OCI-LY7 (cell line): ENCODE measurements at regions not wholly inside any gene's neighbourhood (a gene's known extent, or its start where the extent isn't known, plus 50 kb on each side); places are given as distances from the start of the nearest gene placed in this dataset.

Source experiments
- BruUV-seq: library from RNA; stranded (reverse); fragments of 400-500 nt; replicated peaks from 2 replicates; lab custom pipeline; 2021; lab: Mats Ljungman, UMichigan
- CTCF ChIA-PET: fragments of 300-600 bp; sonication (Branson Sonifier 250); formaldehyde crosslinking; loops from one replicate; lab custom pipeline; 2022; ENCODE audit warnings: antibody characterized with exemption; ENCODE audit not compliant: unreplicated experiment; lab: Charles Lee
- POLR2A ChIA-PET: fragments of 300-600 bp; sonication (Branson Sonifier 250); formaldehyde crosslinking; loops from one replicate; lab custom pipeline; 2022; ENCODE audit warnings: antibody characterized with exemption; lab: Charles Lee
- DNase-seq: peaks from one replicate; pipeline ENCODE4 v3.0.0-alpha.2; 2015; ENCODE audit warnings: low spot score
- H2AFZ ChIP-seq: fragments of 200-600 bp; sonication (generic), shearing (Covaris generic); 2 replicates; pipeline ENCODE4 v1.6.1; 2014; ENCODE audit warnings: mild to moderate bottlenecking, antibody characterized with exemption, low read length, moderate library complexity
- H3K27ac ChIP-seq: fragments of 200-600 bp; sonication (generic); 2 replicates; pipeline ENCODE4 v1.5.1; 2014; ENCODE audit warnings: mixed run types, low read depth, mild to moderate bottlenecking, moderate library complexity, low read length, inconsistent platforms; ENCODE audit not compliant: poor library complexity, severe bottlenecking
- H3K36me3 ChIP-seq: fragments of 200-600 bp; sonication (generic); 2 replicates; pipeline ENCODE4 v1.6.1; 2014; ENCODE audit warnings: mild to moderate bottlenecking, antibody characterized with exemption, low read length, moderate library complexity, mixed read lengths; ENCODE audit not compliant: insufficient read depth
- H3K4me1 ChIP-seq: fragments of 200-600 bp; sonication (generic); 2 replicates; pipeline ENCODE4 v1.5.1; 2014; ENCODE audit warnings: mild to moderate bottlenecking, low read length; ENCODE audit not compliant: insufficient read depth, poor library complexity, severe bottlenecking
- H3K4me2 ChIP-seq: fragments of 200-600 bp; sonication (generic); 2 replicates; pipeline ENCODE4 v1.6.1; 2014; ENCODE audit warnings: mild to moderate bottlenecking, low read length
- H3K4me3 ChIP-seq: fragments of 200-600 bp; sonication (generic); 2 replicates; pipeline ENCODE4 v1.5.1; 2014; ENCODE audit warnings: mild to moderate bottlenecking, low read depth, low read length; ENCODE audit not compliant: poor library complexity, severe bottlenecking
- H3K79me2 ChIP-seq: fragments of 200-600 bp; sonication (generic); 2 replicates; pipeline ENCODE4 v1.6.1; 2016; ENCODE audit warnings: low read depth, mild to moderate bottlenecking, low read length, moderate library complexity, mixed read lengths; ENCODE audit not compliant: insufficient read depth
- H3K9me2 ChIP-seq: fragments of 200-600 bp; sonication (generic); 2 replicates; pipeline ENCODE4 v1.6.1; 2016; ENCODE audit warnings: mild to moderate bottlenecking, low read length, mixed read lengths; ENCODE audit not compliant: insufficient read depth
- H3K9me3 ChIP-seq: fragments of 200-600 bp; sonication (generic); 2 replicates; pipeline ENCODE4 v1.6.1; 2014; ENCODE audit warnings: mild to moderate bottlenecking, mixed run types, low read length, mixed read lengths
- H4K20me1 ChIP-seq: fragments of 200-600 bp; sonication (generic); 2 replicates; pipeline ENCODE4 v1.6.1; 2014; ENCODE audit warnings: mild to moderate bottlenecking, antibody characterized with exemption, low read length, moderate library complexity, mixed read lengths; ENCODE audit not compliant: insufficient read depth
- EZH2phosphoT487 ChIP-seq: fragments of 200-600 bp; sonication (generic); IDR thresholded peaks from 2 replicates; pipeline ENCODE4 v1.6.1; 2018; ENCODE audit warnings: low read depth, borderline replicate concordance, mild to moderate bottlenecking, mixed run types, antibody characterized with exemption, low read length, moderate library complexity, mixed read lengths
- intact Hi-C: fragments of 100-400 bp; cut with micrococcal nuclease; formaldehyde crosslinking; loops from one replicate; pipeline ENCODE4 v1.10.0; 2022; ENCODE audit not compliant: unreplicated experiment
- TF ChIP-seq, protein P1 (sequence below): fragments of 200-600 bp; sonication (generic); conservative IDR thresholded peaks from 2 replicates; pipeline ENCODE4 v1.5.1; 2014; ENCODE audit warnings: mild to moderate bottlenecking, antibody characterized with exemption, low read length, moderate library complexity, mixed read lengths

DNA sequence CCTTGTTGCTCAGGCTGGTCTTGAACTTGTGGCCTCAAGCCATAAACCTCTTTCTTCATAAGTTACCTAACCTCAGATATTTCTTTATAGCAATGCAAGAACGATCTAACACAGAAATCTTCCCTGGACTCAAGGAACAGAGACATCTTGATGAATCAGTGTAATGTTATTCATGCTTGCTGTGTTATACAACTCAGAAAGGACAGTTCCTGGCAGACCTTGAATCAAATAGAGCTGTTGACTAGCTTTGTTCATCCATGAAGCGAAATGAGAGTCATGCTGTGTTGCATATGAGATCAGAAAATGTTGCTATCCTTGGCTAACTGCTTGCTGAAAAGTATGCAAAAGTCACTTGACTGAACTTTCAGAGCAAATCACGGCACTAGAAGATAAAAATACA, 72.6 kb upstream of the ARHGAP24 start:
- POLR2A ChIA-PET = interaction anchor here (1.3 kb wide), 2 partner anchors 27 to 256 kb away, joined by 3 to 5 read pairs; no protein-coding TSS in a partner anchor
- intact Hi-C loops = no loop called here
- Histone ChIP-seq H2AFZ (no peak overlapping the region), H3K36me3 (no peaks in the 10 kb centered on the region), H3K9me2 (no peaks in the 10 kb centered on the region), H3K79me2 (no peaks in the 10 kb centered on the region), H4K20me1 (no peaks in the 10 kb centered on the region), H3K4me1 (no peaks in the 10 kb centered on the region), H3K27ac (no peak overlapping the region), H3K4me2 (no peak overlapping the region), H3K4me3 (no peak overlapping the region), H3K9me3 (no peaks in the 10 kb centered on the region)
- BruUV-seq = no TSS peak
- TF ChIP-seq EZH2phosphoT487 = no peak
- TF ChIP-seq, protein P1, sequence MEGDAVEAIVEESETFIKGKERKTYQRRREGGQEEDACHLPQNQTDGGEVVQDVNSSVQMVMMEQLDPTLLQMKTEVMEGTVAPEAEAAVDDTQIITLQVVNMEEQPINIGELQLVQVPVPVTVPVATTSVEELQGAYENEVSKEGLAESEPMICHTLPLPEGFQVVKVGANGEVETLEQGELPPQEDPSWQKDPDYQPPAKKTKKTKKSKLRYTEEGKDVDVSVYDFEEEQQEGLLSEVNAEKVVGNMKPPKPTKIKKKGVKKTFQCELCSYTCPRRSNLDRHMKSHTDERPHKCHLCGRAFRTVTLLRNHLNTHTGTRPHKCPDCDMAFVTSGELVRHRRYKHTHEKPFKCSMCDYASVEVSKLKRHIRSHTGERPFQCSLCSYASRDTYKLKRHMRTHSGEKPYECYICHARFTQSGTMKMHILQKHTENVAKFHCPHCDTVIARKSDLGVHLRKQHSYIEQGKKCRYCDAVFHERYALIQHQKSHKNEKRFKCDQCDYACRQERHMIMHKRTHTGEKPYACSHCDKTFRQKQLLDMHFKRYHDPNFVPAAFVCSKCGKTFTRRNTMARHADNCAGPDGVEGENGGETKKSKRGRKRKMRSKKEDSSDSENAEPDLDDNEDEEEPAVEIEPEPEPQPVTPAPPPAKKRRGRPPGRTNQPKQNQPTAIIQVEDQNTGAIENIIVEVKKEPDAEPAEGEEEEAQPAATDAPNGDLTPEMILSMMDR = no peak
- CTCF ChIA-PET = interaction anchor here (1.0 kb wide), 1 partner anchor 565 kb away, joined by 3 read pairs; no protein-coding TSS in a partner anchor
- DNase-seq = no peak

- no peak overlapping the region for H3K4me3 ChIP-seq
- no peak for TF ChIP-seq EZH2phosphoT487
- TF ChIP-seq, protein P1 = no peak
- no peak overlapping the region for H3K4me2 ChIP-seq
- no peaks in the 10 kb centered on the region for H3K4me1 ChIP-seq
- H3K36me3 ChIP-seq = no peaks in the 10 kb centered on the region
- H3K27ac ChIP-seq = no peak overlapping the region
- no TSS peak for BruUV-seq
- no peak for DNase-seq
- H3K79me2 ChIP-seq = no peaks in the 10 kb centered on the region
- ChIA-PET CTCF (no interaction called here), POLR2A (no interaction called here)
- H2AFZ ChIP-seq = no peak overlapping the region
- no peaks in the 10 kb centered on the region for H4K20me1 ChIP-seq
- no peaks in the 10 kb centered on the region for H3K9me3 ChIP-seq
- intact Hi-C loops = no loop called here
- H3K9me2 ChIP-seq = no peaks in the 10 kb centered on the region
Measured at GRCh38 chr4:85406185-85406584, 68.8 kb upstream of the ARHGAP24 start.

DNA sequence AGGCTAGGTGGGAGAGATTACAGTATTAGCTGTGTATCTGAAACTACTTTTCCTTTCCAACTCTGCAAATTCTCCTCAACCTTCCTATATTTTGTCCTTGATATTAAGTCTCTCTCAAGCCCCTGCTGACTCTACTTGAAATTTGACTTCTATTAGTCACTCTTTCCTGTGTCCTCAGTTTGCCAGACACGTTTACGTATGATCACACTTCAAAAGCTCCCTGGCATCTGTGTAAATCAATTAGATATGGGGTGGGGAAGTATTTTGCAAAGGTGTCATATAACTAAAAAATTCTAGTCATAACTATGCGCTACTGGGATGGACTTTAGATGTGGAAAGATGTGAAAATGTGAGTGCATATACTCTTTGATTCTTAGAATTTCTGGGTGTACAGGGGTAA, 67.4 kb upstream of the ARHGAP24 start:
- intact Hi-C loops = no loop called here
- TF ChIP-seq, protein P1 = no peak
- no peak for TF ChIP-seq EZH2phosphoT487
- no peak overlapping the region for H2AFZ ChIP-seq
- ChIA-PET POLR2A (no interaction called here), CTCF (no interaction called here)
- BruUV-seq = no TSS peak
- no peak overlapping the region for H3K4me2 ChIP-seq
- H3K36me3 ChIP-seq = no peaks in the 10 kb centered on the region
- no peaks in the 10 kb centered on the region for H3K9me3 ChIP-seq
- no peak for DNase-seq
- no peaks in the 10 kb centered on the region for H3K79me2 ChIP-seq
- no peaks in the 10 kb centered on the region for H3K9me2 ChIP-seq
- no peak overlapping the region for H3K4me3 ChIP-seq
- H3K4me1 ChIP-seq = no peaks in the 10 kb centered on the region
- no peak overlapping the region for H3K27ac ChIP-seq
- H4K20me1 ChIP-seq = no peaks in the 10 kb centered on the region
